ENCODE measurements at regions not wholly inside any gene's neighbourhood (a gene's known extent, or its start where the extent isn't known, plus 50 kb on each side); places are given as distances from the start of the nearest gene placed in this dataset.

- intact Hi-C loops (cut with DNase I; ENCODE audit: low total_unique reads) (no loop called here), in situ Hi-C loops (cut with MboI; ENCODE audit: low pct_ligation_motif_present in 1 of 4, low pct_unique_long_range_greater_than_20kb in 1 of 4, low sequenced_read_pairs in 3 of 4) (loop anchor here in 1 of 4 donors (25.0 kb wide), 1 partner anchor 673 kb away; no protein-coding TSS in a partner anchor)
- H3K4me3 ChIP-seq, result no peak overlapping the region
- H3K36me3 ChIP-seq, result no peaks in the 10 kb centered on the region
- DNase-seq, result no peak
- no peak overlapping the region for H3K27ac ChIP-seq
- H3K4me1 ChIP-seq, result no peaks in the 10 kb centered on the region
- no peaks in the 10 kb centered on the region for H3K9me3 ChIP-seq
- 64 to 91% methylated on average over 2 to 3 of the region's 3 CpGs for WGBS, 2 donors (ENCODE audit: low coverage in 1 of 2)
- TF ChIP-seq POLR2AphosphoS5 (IDR thresholded peaks at IDR 0.05) (no peak), EP300 (IDR thresholded peaks at IDR 0.05; ENCODE audit: low read depth) (no peak), CTCF (IDR thresholded peaks at IDR 0.05) (no peak), POLR2A (IDR thresholded peaks at IDR 0.05) (no peak)
- no peaks in the 10 kb centered on the region for H3K27me3 ChIP-seq
Observed at GRCh38 chr2:58435246-58435645, 194.1 kb upstream of the FANCL start.

- H3K27ac ChIP-seq, result no peak overlapping the region
- no peaks in the 10 kb centered on the region for H3K4me1 ChIP-seq
- H3K36me3 ChIP-seq, result no peaks in the 10 kb centered on the region
- no peak for DNase-seq
- in situ Hi-C loops (cut with MboI; ENCODE audit: low pct_ligation_motif_present in 1 of 4, low pct_unique_long_range_greater_than_20kb in 1 of 4, low sequenced_read_pairs in 3 of 4) (loop anchor here in 1 of 4 donors (25.0 kb wide), 1 partner anchor 672 kb away; no protein-coding TSS in a partner anchor), intact Hi-C loops (cut with DNase I; ENCODE audit: low total_unique reads) (no loop called here)
- no peaks in the 10 kb centered on the region for H3K27me3 ChIP-seq
- no peaks in the 10 kb centered on the region for H3K9me3 ChIP-seq
- H3K4me3 ChIP-seq, result no peak overlapping the region
- TF ChIP-seq EP300 (IDR thresholded peaks at IDR 0.05; ENCODE audit: low read depth) (no peak), CTCF (IDR thresholded peaks at IDR 0.05) (no peak), POLR2AphosphoS5 (IDR thresholded peaks at IDR 0.05) (no peak), POLR2A (IDR thresholded peaks at IDR 0.05) (no peak)
- 85% methylated on average over 1 of the region's 1 CpG; no CpG with 5 or more reads in 1 of the 2 donors for WGBS, 2 donors (ENCODE audit: low coverage in 1 of 2)
Observed at GRCh38 chr2:58434692-58435091, 193.6 kb upstream of the FANCL start.

GRCh38 chr2:58432491-58433170, 191.5 kb upstream of the FANCL start:
- Histone ChIP-seq H3K27ac (no peak overlapping the region), H3K4me1 (peaks cover 0 to 7% (median 5%) of the 10 kb centered on the region in 4 donors), H3K4me3 (no peak overlapping the region), H3K27me3 (peaks cover 16% of the 10 kb centered on the region), H3K36me3 (no peaks in the 10 kb centered on the region), H3K9me3 (no peaks in the 10 kb centered on the region)
- WGBS, 2 donors (ENCODE audit: low coverage in 1 of 2), result 78% methylated on average over 3 of the region's 3 CpGs
- intact Hi-C loops (cut with DNase I; ENCODE audit: low total_unique reads) (no loop called here), in situ Hi-C loops (cut with MboI; ENCODE audit: low pct_ligation_motif_present in 1 of 4, low pct_unique_long_range_greater_than_20kb in 1 of 4, low sequenced_read_pairs in 3 of 4) (loop anchor here in 1 of 4 donors (25.0 kb wide), 1 partner anchor 670 kb away; no protein-coding TSS in a partner anchor)
- no peak for DNase-seq
- no peak for TF ChIP-seq POLR2AphosphoS5 (IDR thresholded peaks at IDR 0.05)
- no peak for TF ChIP-seq EP300 (IDR thresholded peaks at IDR 0.05; ENCODE audit: low read depth)
- no peak for TF ChIP-seq POLR2A (IDR thresholded peaks at IDR 0.05)
- no peak for TF ChIP-seq CTCF (IDR thresholded peaks at IDR 0.05)

GRCh38 chr2:58429014-58429875, 188.1 kb upstream of the FANCL start:
- TF ChIP-seq CTCF (IDR thresholded peaks at IDR 0.05) (no peak), POLR2AphosphoS5 (IDR thresholded peaks at IDR 0.05) (no peak), POLR2A (IDR thresholded peaks at IDR 0.05) (no peak), EP300 (IDR thresholded peaks at IDR 0.05; ENCODE audit: low read depth) (no peak)
- DNase-seq, result no peak
- intact Hi-C loops (cut with DNase I; ENCODE audit: low total_unique reads), result no loop called here
- H3K27ac ChIP-seq, result no peak overlapping the region
- peak overlapping the region in 1 of 4 donors; percentile 53 for H3K4me3 ChIP-seq
- WGBS, 2 donors (ENCODE audit: low coverage in 1 of 2), result 41 to 50% methylated on average over 13 of the region's 13 CpGs
- H3K4me1 ChIP-seq, result peaks cover 0 to 15% (median 12%) of the 10 kb centered on the region in 4 donors
- peaks cover 38% of the 10 kb centered on the region for H3K27me3 ChIP-seq
- H3K9me3 ChIP-seq, result no peaks in the 10 kb centered on the region
- in situ Hi-C loops (cut with MboI; ENCODE audit: low pct_ligation_motif_present in 1 of 4, low pct_unique_long_range_greater_than_20kb in 1 of 4, low sequenced_read_pairs in 3 of 4), result loop anchor here in 1 of 4 donors (25.0 kb wide), 1 partner anchor 667 kb away; no protein-coding TSS in a partner anchor
- no peaks in the 10 kb centered on the region for H3K36me3 ChIP-seq

Measured in transverse colon (tissue), 4 donors.